AG10803 (cell line): ENCODE measurements at regions not wholly inside any gene's neighbourhood (a gene's known extent, or its start where the extent isn't known, plus 50 kb on each side); places are given as distances from the start of the nearest gene placed in this dataset.
A peak's percentile ranks its signal among the peaks of the same experiment; 100 is the strongest.

Experiments
- DNase-seq: peaks from one replicate; pipeline ENCODE4 v3.0.0; 2010; ENCODE audit warnings: low read depth
- H3K4me3 ChIP-seq: 2 replicates; pipeline ENCODE4 v1.5.1; 2011; ENCODE audit warnings: mild to moderate bottlenecking, low read length, control low read depth
- CTCF ChIP-seq: conservative IDR thresholded peaks from 2 replicates; pipeline ENCODE4 v1.5.1; 2011; ENCODE audit warnings: mild to moderate bottlenecking, low read length, control low read depth, inconsistent platforms

- DNase-seq: peak; percentile 31
- no peak overlapping the region for H3K4me3 ChIP-seq
- TF ChIP-seq CTCF: peak; percentile 67
Measured at GRCh38 chr1:71196685-71197084, 115.8 kb upstream of the ZRANB2 start.

DNA sequence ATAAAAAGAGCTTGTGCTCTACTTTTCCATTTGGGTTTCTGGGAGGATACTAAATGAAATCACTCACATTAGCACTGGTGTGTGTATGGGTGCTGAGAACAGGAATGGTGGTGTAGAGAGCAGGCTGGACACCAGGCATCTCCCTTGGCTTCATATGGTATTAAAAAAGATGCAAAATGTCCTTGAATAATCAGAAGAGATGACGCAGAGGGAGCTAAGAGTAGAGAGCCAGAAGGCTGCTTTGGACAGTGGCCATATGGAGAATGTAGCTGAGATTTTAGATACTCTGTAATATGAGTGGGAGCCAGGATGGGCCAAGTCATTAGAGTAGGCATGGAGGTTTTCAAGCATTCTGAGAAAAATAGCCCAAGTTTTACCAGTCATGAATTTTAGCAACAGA lies 112.3 kb upstream of the ZRANB2 start:
- TF ChIP-seq CTCF: no peak
- DNase-seq: peak; percentile 30
- H3K4me3 ChIP-seq: no peak overlapping the region

DNA sequence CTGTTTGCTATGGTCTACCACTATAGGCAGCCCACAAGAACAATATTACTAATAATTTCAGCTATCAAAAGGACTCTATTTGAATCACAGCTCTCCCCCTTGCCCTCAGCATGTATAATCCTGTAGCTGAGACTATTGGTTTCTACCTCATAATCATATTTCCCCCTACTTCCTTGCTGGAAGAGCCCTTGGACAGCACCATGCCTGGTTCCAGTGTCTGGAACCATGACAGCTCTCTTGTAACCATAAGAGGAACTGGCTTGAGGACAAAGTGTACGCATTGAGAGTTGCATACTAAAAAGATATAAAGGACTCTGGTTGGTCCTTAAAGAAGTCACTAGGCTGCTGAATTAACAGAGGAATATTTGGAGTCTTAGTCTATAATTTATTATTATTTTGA lies 110.7 kb upstream of the ZRANB2 start:
- H3K4me3 ChIP-seq: no peak overlapping the region
- TF ChIP-seq CTCF: no peak
- DNase-seq: no peak

DNA sequence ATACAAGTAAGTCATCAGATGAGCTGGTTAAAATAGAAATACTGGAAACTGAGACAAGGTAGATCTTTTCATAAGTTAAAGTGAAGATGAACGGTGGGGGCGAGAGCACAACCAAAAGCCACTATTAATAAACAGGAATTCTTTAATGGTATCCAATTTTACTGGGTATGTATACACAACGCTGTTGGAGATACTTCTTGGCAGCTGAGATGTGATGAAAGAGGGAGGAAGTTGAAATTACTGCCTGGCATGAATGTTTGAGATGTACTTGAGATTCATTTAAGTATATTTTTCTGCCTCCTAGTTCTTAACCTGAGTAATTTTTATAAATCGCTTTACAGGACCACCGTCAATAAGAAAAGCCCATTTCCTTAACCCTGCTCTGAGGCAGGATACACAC lies 110.0 kb upstream of the ZRANB2 start:
- DNase-seq: no peak
- TF ChIP-seq CTCF: no peak

GRCh38 chr1:71184410-71184809 lies 103.6 kb upstream of the ZRANB2 start:
- no peak for DNase-seq
- no peak overlapping the region for H3K4me3 ChIP-seq
- TF ChIP-seq CTCF: no peak

More for the DNA sequence above, 110.0 kb upstream of the ZRANB2 start:
- H3K4me3 ChIP-seq: no peak overlapping the region

GRCh38 chr1:71179997-71180396 lies 99.2 kb upstream of the ZRANB2 start:
- no peak for TF ChIP-seq CTCF
- DNase-seq: no peak
- no peak overlapping the region for H3K4me3 ChIP-seq

- no peak overlapping the region for H3K4me3 ChIP-seq
- TF ChIP-seq CTCF: peak; percentile 27
- no peak for DNase-seq
Measured at GRCh38 chr1:71170925-71171324, 90.1 kb upstream of the ZRANB2 start.
